Stomach smooth muscle (tissue), 2 donors: ENCODE measurements at regions not wholly inside any gene's neighbourhood (a gene's known extent, or its start where the extent isn't known, plus 50 kb on each side); places are given as distances from the start of the nearest gene placed in this dataset.

Source experiments
- H3K27ac ChIP-seq: one replicate; pipeline ENCODE4 v1.7.0; 2013; ENCODE audit warnings: mild to moderate bottlenecking, low read length, inconsistent platforms
- H3K27me3 ChIP-seq, 2 donors: one replicate each; pipeline ENCODE4 v1.7.0; 2013; ENCODE audit warnings: low read length in 2 of 2; ENCODE audit not compliant: insufficient read depth in 2 of 2, control insufficient read depth in 1 of 2
- H3K36me3 ChIP-seq, 2 donors: one replicate each; pipeline ENCODE4 v1.7.0; 2013; ENCODE audit warnings: low read length in 2 of 2; ENCODE audit not compliant: control insufficient read depth in 2 of 2, insufficient read depth in 2 of 2
- H3K4me1 ChIP-seq: one replicate; pipeline ENCODE4 v1.7.0; 2013; ENCODE audit warnings: low read length; ENCODE audit not compliant: control insufficient read depth, insufficient read depth
- H3K4me3 ChIP-seq, 2 donors: one replicate each; pipeline ENCODE4 v1.7.0; 2013; ENCODE audit warnings: low read length in 2 of 2
- H3K9ac ChIP-seq, 2 donors: one replicate each; pipeline ENCODE4 v1.7.0; 2013; ENCODE audit warnings: low read length in 2 of 2, mild to moderate bottlenecking in 1 of 2
- H3K9me3 ChIP-seq, 2 donors: one replicate each; pipeline ENCODE4 v1.7.0; 2013; ENCODE audit warnings: low read length in 2 of 2; ENCODE audit not compliant: control insufficient read depth in 2 of 2
- donor health status: healthy.
- donor health status: Pancreatic carcinoma.

- H3K27ac ChIP-seq: no peak overlapping the region
- no peaks in the 10 kb centered on the region for H3K9me3 ChIP-seq
- no peak overlapping the region for H3K9ac ChIP-seq
- H3K27me3 ChIP-seq: peaks cover 0 to 3% of the 10 kb centered on the region in 2 donors
- no peaks in the 10 kb centered on the region for H3K36me3 ChIP-seq
- H3K4me1 ChIP-seq: no peaks in the 10 kb centered on the region
- H3K4me3 ChIP-seq: no peak overlapping the region
These were observed 112.4 kb upstream of the JAZF1 start for GRCh38 chr7:28292834-28293526.

GRCh38 chr7:28293527-28293835 lies 112.9 kb upstream of the JAZF1 start:
- Histone ChIP-seq H3K9me3 (no peaks in the 10 kb centered on the region), H3K27ac (no peak overlapping the region), H3K4me3 (no peak overlapping the region), H3K9ac (no peak overlapping the region), H3K36me3 (no peaks in the 10 kb centered on the region), H3K4me1 (no peaks in the 10 kb centered on the region), H3K27me3 (peaks cover 0 to 3% of the 10 kb centered on the region in 2 donors)

GRCh38 chr7:28296571-28297483 lies 115.5 kb upstream of the CREB5 start:
- Histone ChIP-seq H3K4me1 (no peaks in the 10 kb centered on the region), H3K36me3 (no peaks in the 10 kb centered on the region), H3K27ac (no peak overlapping the region), H3K27me3 (peaks cover 0 to 3% of the 10 kb centered on the region in 2 donors), H3K9ac (no peak overlapping the region), H3K9me3 (no peaks in the 10 kb centered on the region), H3K4me3 (no peak overlapping the region)

- H3K36me3 ChIP-seq: no peaks in the 10 kb centered on the region
- no peaks in the 10 kb centered on the region for H3K9me3 ChIP-seq
- H3K9ac ChIP-seq: no peak overlapping the region
- no peak overlapping the region for H3K4me3 ChIP-seq
- no peaks in the 10 kb centered on the region for H3K4me1 ChIP-seq
- H3K27me3 ChIP-seq: no peaks in the 10 kb centered on the region
- H3K27ac ChIP-seq: no peak overlapping the region
These were observed 114.4 kb upstream of the CREB5 start for GRCh38 chr7:28297801-28298459.

GRCh38 chr7:28298870-28299518 lies 113.3 kb upstream of the CREB5 start:
- no peaks in the 10 kb centered on the region for H3K27me3 ChIP-seq
- H3K9me3 ChIP-seq: no peaks in the 10 kb centered on the region
- no peak overlapping the region for H3K4me3 ChIP-seq
- H3K27ac ChIP-seq: no peak overlapping the region
- H3K9ac ChIP-seq: no peak overlapping the region
- no peaks in the 10 kb centered on the region for H3K36me3 ChIP-seq
- no peaks in the 10 kb centered on the region for H3K4me1 ChIP-seq

GRCh38 chr7:28299556-28299955 lies 112.8 kb upstream of the CREB5 start:
- no peak overlapping the region for H3K9ac ChIP-seq
- H3K27ac ChIP-seq: no peak overlapping the region
- no peaks in the 10 kb centered on the region for H3K27me3 ChIP-seq
- H3K9me3 ChIP-seq: no peaks in the 10 kb centered on the region
- H3K36me3 ChIP-seq: no peaks in the 10 kb centered on the region
- H3K4me1 ChIP-seq: no peaks in the 10 kb centered on the region
- no peak overlapping the region for H3K4me3 ChIP-seq

- no peaks in the 10 kb centered on the region for H3K36me3 ChIP-seq
- no peak overlapping the region for H3K4me3 ChIP-seq
- no peaks in the 10 kb centered on the region for H3K27me3 ChIP-seq
- H3K4me1 ChIP-seq: no peaks in the 10 kb centered on the region
- no peaks in the 10 kb centered on the region for H3K9me3 ChIP-seq
- H3K9ac ChIP-seq: no peak overlapping the region
- H3K27ac ChIP-seq: no peak overlapping the region
These were observed 111.8 kb upstream of the CREB5 start for GRCh38 chr7:28300488-28300887.

GRCh38 chr7:28301148-28301641 lies 111.1 kb upstream of the CREB5 start:
- Histone ChIP-seq H3K4me1 (no peaks in the 10 kb centered on the region), H3K9ac (no peak overlapping the region), H3K27me3 (no peaks in the 10 kb centered on the region), H3K4me3 (no peak overlapping the region), H3K27ac (no peak overlapping the region), H3K9me3 (no peaks in the 10 kb centered on the region), H3K36me3 (no peaks in the 10 kb centered on the region)

- Histone ChIP-seq H3K27ac (no peak overlapping the region), H3K27me3 (no peaks in the 10 kb centered on the region), H3K9ac (no peak overlapping the region), H3K4me3 (no peak overlapping the region), H3K9me3 (no peaks in the 10 kb centered on the region), H3K36me3 (no peaks in the 10 kb centered on the region), H3K4me1 (no peaks in the 10 kb centered on the region)
These were observed 108.0 kb upstream of the CREB5 start for GRCh38 chr7:28304290-28304689.

GRCh38 chr7:28309704-28310459 lies 102.4 kb upstream of the CREB5 start:
- Histone ChIP-seq H3K27me3 (peaks cover 0 to 3% of the 10 kb centered on the region in 2 donors), H3K4me3 (no peak overlapping the region), H3K36me3 (no peaks in the 10 kb centered on the region), H3K9ac (no peak overlapping the region), H3K9me3 (no peaks in the 10 kb centered on the region), H3K27ac (no peak overlapping the region), H3K4me1 (no peaks in the 10 kb centered on the region)
